GM23338 (cell line): ENCODE measurements at regions not wholly inside any gene's neighbourhood (a gene's known extent, or its start where the extent isn't known, plus 50 kb on each side); places are given as distances from the start of the nearest gene placed in this dataset.

Experiments used
- CTCF ChIP-seq, 2 experiments: fragments of 200-600 bp in 1 of 2; sonication (generic) in 1 of 2; conservative IDR thresholded peaks; 2 replicates each; pipeline versions ENCODE4 v1.5.1 to v1.6.1; 2016 to 2017; ENCODE audit warnings: antibody characterized with exemption in 2 of 2, low read depth in 2 of 2, mild to moderate bottlenecking in 2 of 2, moderate library complexity in 1 of 2
- EZH2 ChIP-seq: fragments of 200-600 bp; sonication (generic); IDR thresholded peaks from one replicate; pipeline ENCODE4 v1.8.0; 2017; ENCODE audit warnings: antibody characterized with exemption, mild to moderate bottlenecking, low read depth; ENCODE audit not compliant: unreplicated experiment
- EZH2phosphoT487 ChIP-seq: fragments of 200-600 bp; sonication (generic); IDR thresholded peaks from one replicate; pipeline ENCODE4 v1.8.1; 2018; ENCODE audit warnings: antibody characterized with exemption; ENCODE audit not compliant: unreplicated experiment
- POLR2AphosphoS5 ChIP-seq: IDR thresholded peaks from 2 replicates; pipeline ENCODE4 v1.6.1; 2016; ENCODE audit warnings: antibody characterized with exemption, low read depth
- ZNF114 ChIP-seq: fragments of 250-450 bp; sonication (Bioruptor Pico); IDR thresholded peaks from 2 replicates; pipeline ENCODE4 v1.5.0; 2020; ENCODE audit warnings: mild to moderate bottlenecking, moderate library complexity

- no peak for TF ChIP-seq CTCF (conservative IDR thresholded peaks at IDR 0.05; ENCODE audit: low read depth in 2 of 2)
- TF ChIP-seq ZNF114 (CRISPR knock-in tag) = no peak
- TF ChIP-seq EZH2 = no peak
- TF ChIP-seq POLR2AphosphoS5 = no peak
- no peak for TF ChIP-seq EZH2phosphoT487
These were observed 241.9 kb downstream of the EIPR1 start for GRCh38 chr2:3135676-3136075.
